NCI-H446 treated with DMSO at 0.1 percent for 48 hours (cell line): ENCODE measurements at regions not wholly inside any gene's neighbourhood (a gene's known extent, or its start where the extent isn't known, plus 50 kb on each side); places are given as distances from the start of the nearest gene placed in this dataset.

Experiments used
- DNase-seq: peaks from one replicate; lab custom pipeline; 2025; lab: John Stamatoyannopoulos, UW

- DNase-seq, result no peak
These were observed 222.3 kb upstream of the TMC3 start for GRCh38 chr15:81596159-81596865.

- no peak for DNase-seq
These were observed 221.7 kb upstream of the TMC3 start for GRCh38 chr15:81595752-81596151.

DNA sequence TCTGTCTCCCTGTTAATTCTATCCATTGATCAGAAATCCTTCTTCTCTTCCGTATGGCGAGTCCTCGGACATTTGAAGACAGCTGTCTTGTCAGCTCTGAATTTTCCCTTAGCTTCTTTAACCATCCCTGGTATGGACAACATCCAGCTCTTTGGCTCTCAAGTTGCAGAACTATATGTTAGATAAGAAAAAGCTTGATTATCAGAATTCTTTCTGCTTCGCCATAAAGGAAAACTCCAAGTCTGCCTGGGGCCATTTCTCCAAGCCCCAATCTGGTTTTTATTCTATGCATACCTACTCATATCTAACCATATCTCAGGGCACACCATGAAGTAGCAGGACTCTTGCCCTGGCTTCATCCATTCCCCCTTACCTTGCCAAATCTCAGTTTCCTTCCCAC, 215.7 kb upstream of the TMC3 start:
- no peak for DNase-seq

- DNase-seq, result no peak
These were observed 201.6 kb upstream of the TMC3 start for GRCh38 chr15:81575436-81576123.

GRCh38 chr15:81573098-81573746, 199.2 kb upstream of the TMC3 start:
- no peak for DNase-seq

DNA sequence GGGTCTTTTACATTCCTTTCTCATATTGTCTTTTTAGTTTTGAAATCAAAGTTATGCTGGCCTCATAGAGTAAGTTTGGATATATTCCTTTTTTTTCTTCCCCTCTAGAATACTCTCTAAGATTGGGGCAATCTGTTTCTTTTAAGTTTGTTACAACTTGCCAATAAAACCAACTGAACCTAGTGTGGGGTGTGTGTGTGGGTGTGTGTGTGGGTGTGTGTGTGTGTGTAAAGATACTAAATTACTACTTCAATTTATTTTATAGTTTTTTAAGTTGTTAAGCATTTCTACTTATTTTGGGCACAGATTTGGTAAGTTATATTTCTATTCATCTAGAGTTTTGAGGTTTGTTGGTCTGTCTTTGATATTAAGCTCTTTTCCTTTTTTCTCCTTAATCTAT, 198.2 kb upstream of the TMC3 start:
- no peak for DNase-seq

GRCh38 chr15:81569286-81570080, 195.5 kb upstream of the TMC3 start:
- no peak for DNase-seq

GRCh38 chr15:81567924-81568323, 193.9 kb upstream of the TMC3 start:
- DNase-seq, result no peak

DNA sequence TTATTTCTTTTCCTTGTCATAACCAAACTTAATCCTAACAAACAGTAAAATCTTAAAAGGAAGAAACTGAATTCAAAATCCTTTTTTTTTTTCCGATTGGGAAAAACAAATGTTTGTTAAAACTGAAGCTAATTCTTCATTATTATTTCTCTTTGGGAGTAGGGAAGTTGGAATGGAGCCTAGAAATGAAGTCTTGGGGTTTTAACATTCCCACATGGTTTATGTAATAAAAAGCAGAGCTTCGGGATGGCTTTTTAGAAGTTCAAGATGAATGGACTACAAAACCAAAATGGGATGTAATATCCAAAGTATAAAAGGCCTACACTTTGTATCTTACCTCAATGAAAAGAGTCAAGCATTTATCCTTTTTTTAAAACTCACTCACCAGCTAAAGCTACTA, 189.0 kb upstream of the TMC3 start:
- DNase-seq, result no peak

DNA sequence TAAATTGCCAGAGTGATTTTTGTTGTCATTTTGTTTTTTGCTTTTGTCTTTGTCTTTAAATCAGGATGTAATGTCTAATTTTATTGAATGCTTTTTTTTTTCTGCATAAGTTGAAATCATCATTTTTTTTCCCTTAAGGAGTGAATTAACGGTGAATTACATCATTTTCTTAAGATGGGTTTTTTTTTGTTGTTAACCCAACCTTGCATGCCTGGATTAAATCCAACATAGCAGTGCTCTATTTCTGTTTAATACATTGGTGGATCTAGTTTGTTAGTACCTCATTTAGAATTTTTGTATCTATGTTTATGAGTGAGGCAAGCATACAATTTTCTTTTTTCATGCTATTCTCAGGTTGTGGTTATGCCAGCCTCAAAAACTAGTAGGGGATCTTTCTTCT, 186.4 kb upstream of the TMC3 start:
- DNase-seq, result no peak

GRCh38 chr15:81558056-81558455, 184.0 kb upstream of the TMC3 start:
- no peak for DNase-seq

DNA sequence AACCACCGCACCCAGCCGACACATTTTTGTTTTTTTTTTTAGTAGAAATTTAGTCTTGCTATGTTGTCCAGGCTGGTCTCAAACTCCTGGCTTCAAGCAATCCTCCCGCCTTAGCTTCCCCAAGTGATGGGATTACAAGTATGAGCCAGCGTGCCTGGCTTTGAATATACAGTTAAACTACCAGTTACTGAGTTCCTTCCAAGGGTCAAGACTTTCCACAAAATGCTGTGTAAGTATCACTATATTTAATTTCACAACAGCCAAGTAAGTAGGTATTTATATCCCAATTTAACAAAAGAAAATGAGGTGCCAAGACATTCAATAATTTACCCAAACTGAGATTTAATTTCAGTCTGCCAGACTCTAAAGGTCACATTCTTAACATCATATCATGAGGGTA, 181.3 kb upstream of the TMC3 start:
- DNase-seq, result no peak

DNA sequence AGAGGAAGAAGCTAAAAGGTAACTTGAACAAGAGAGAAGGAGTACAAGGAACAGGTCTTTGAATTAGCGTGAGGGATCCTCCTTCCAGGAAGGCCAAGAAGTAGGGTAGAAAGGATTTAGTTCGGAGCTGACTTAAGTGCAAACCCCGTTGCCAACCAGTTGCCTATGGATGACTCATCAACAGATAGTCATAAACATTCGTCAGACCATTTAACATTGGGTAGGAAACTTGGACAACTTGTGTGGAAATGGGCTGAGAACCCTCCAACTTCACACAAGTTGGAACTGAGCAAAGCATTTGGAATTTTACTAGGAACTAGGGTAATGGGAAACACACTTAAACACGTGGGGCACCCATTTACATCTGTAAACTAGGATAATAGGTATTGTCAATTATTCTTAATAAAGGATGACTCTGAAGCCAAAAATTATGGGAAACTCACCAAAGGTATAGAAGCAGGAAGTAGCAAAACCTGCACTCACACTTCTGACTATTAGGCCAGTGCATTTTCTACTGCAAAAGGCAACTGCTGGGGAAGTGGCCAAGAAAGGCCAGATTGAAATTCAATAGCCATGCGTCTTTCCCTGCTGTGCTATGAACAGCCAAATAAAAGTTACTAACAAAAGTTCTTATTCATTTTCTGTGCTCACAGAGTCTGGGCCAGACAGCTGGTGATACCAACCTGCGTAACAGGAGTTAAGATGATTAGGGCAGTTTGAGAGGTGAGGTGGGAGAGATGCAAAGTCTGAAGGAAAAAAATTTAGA, 174.5 kb upstream of the TMC3 start:
- DNase-seq, result peak; percentile 50

- DNase-seq, result no peak
These were observed 173.6 kb upstream of the TMC3 start for GRCh38 chr15:81547521-81548132.

GRCh38 chr15:81544385-81544784, 170.4 kb upstream of the TMC3 start:
- DNase-seq, result no peak

DNA sequence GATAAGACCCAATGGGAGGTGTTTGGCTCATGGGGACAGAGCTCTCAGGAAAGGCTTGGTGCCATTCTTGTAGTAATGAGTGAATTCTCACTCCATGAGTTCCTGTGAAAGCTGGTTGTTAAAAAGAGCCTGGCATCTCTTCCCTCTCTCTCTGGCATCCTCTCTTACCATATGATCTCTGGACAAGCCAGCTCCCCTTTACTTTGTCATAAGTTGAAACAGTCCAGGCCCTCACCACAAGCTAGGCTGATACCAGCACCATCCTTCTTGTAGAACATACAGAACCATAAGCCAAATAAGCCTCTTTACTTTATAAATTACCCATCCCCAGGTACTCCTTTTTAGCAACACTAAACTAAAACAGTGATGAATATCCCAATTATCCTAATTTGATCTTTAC, 166.9 kb upstream of the TMC3 start:
- no peak for DNase-seq

- DNase-seq, result no peak
These were observed 162.3 kb upstream of the TMC3 start for GRCh38 chr15:81536356-81536755.

DNA sequence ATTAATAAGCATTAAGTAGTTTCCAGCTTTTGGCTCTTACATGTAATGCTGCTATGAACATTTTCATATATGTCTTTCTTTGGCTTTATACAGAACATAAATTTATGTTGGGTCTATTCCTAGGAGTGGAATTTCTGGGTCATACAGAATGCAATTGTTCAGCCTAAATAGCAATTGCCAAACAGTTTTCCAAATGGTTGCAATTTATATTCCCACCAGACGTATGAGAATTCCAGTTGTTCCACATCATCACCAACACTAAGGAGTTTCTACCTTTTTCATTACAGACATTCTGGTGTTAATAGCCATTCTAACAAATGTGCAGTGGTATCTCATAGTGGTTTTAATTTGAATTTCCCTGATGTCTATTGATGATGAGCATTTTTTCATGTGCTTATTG, 160.1 kb upstream of the TMC3 start:
- DNase-seq, result no peak

DNA sequence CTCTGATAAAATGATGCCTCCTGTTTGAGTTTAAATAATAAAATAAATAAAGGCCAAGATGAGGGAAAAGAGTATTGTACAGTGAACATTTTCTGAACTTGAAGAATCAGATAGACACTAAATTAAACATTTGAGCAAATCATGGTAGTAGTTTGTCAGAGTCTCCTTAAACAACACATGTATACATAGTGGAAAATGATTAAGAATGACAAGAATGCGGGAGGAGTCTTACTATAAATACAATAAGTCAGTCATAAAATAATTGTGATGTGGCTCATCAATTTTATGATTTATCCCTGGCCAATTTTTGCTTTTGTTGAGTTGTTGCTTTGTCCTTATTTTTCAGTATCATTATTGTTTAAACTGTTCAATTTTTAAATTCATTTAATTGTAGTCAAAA, 158.0 kb upstream of the TMC3 start:
- DNase-seq, result no peak

DNA sequence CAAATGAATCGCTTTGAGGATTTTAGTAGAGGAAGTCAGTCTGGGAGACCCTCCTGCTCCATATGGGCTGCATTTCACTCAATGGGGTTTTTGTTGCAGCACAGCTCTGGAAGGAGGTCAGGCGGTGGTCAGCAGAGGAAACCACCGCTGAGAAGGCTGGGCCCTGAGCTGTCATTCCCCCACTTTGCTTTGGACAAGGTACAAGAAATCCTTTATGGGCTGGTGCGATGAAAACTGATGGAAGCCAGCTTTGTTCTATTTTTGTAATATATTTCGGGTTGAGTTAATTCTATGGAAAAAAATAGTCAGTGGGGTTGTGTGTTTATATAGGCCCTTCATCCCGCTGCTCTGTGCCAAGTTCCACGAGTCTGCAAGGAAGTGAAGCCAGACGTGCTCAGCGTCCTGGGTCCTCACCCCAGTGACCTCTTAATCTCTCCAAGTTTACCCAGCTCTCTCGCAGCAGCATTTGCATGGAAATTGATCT, 157.1 kb upstream of the TMC3 start:
- DNase-seq, result no peak

GRCh38 chr15:81530271-81530691, 156.3 kb upstream of the TMC3 start:
- DNase-seq, result no peak
